ENCODE measurements at regions not wholly inside any gene's neighbourhood (a gene's known extent, or its start where the extent isn't known, plus 50 kb on each side); places are given as distances from the start of the nearest gene placed in this dataset.

GRCh38 chr15:26394801-26395200 lies 378.1 kb downstream of the GABRB3 start:
- no peak for TF ChIP-seq CTCF (conservative IDR thresholded peaks at IDR 0.05)
- no peak for TF ChIP-seq EZH2 (IDR thresholded peaks at IDR 0.05; ENCODE audit: low read depth)

Data from PC-9 (cell line).